ENCODE measurements at regions not wholly inside any gene's neighbourhood (a gene's known extent, or its start where the extent isn't known, plus 50 kb on each side); places are given as distances from the start of the nearest gene placed in this dataset.
"Not testable (repeated sequence)": the region's sequence is repeated elsewhere in the genome, so short reads cannot be mapped to it uniquely, and the experiment has no call there.

DNA sequence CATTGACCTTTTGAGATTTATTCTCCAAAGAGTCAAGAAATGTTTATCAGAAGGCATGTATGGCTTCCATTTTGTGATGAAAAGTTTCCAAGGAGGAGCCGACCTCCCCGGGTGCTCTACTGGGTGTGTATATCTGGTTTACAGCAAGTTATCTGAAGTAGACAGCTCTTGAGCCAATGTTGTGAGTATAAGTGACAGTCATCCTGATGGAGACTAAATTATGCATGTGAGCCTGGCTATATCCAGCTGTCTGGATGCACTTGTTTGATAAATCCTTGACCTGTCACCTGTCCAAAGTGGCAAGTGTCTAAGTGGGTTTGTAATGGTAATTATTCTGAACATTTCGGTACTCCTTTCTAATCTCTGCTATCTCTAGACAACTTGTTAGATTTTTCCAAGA, 142.2 kb downstream of the NR2F2 start:
- DNase-seq, result no peak

DNA sequence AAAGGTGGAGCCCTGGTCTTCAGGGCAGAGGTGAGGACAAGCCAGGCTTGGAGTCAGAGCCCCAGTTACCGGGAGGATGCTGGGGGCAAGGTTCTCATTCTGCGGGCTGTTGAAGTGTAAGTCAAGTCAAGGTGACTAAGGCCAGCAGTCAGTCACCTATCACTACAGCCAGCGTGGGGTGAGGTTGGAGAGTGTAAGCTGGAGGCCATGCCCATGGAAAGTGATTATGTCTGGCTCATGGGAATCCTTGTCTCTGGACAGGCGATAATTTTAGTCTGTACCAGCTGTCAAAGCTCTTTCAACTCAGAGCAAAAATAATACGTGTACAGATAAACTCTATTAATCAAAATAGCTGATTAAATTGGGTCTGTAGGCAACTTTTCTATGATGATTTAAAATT, 143.1 kb downstream of the NR2F2 start:
- DNase-seq, result no peak

DNA sequence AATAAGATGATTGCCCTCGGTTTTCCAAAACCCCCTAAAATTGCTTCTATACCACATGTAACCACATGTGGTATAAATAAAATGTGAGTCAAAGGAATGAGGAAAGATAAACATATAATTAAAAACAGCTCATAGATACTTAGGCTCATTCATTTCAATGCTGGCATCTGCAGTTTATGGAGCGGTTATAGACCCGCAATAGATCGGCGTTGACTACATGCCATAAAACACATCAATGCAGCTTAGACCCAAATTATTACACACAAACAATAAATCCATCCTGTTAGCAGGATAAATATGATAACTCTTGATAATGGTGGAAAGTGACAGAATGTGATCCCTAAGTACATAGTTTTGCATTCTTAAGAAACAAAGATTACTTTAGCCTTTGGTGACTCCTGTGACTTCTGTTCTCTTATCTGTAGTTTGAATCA, 143.7 kb downstream of the NR2F2 start:
- no peak for DNase-seq

DNA sequence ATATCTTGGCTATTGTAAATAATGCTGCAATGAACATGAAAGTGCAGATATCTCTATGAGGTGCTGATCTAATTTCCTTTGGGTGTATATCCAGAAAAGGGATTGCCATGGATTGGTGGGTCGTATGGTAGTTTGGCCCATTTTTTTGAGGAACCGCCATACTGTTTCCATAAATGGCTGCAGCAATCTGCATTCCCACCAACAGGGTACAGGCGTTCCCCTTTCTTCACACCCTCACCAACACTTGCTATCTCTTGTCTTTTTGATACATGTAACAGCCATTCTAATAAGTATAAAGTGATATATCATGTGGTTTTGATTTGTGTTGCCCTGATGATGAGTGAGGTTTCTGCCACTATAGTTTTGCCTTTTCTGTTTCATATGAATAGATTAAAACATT, 146.7 kb downstream of the NR2F2 start:
- no peak for DNase-seq

DNA sequence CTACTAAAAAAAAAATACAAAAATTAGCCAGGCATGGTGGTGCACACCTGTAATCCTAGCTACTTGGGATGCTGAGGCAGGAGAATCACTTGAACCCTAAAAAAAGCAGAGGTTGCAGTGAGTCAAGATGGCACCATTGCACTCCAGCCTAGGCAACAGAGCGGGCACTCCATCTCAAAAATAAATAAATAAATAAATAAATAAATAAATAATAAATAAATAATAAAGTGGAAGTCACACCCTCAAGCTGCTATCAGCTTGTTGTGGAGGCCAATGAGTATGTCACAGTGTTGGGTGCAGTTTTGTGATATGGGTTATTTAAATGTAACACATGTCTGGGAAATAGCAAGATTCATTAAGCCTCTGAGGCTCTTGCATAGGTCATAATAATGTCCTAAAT, 153.9 kb downstream of the NR2F2 start:
- not testable (repeated sequence) for DNase-seq

DNA sequence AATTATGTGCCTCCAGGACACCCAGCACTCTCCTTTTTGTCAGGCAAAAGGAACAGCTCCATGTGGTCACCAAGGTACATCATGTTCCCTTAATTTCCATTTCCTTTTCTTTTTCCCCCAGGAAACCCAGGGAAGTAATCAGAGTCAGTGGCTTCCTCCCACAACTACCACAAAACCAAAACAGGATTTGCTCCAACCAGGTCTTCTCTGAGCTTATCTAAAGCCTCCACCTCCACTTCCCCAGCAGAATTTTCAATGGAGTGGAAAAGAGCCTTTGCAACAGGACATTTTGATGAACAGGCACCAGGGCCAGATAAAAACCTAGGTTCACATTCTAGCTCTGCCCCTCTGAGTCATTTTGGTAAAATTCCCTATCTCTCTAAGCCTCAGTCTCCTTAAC, 154.3 kb downstream of the NR2F2 start:
- DNase-seq, result no peak

DNA sequence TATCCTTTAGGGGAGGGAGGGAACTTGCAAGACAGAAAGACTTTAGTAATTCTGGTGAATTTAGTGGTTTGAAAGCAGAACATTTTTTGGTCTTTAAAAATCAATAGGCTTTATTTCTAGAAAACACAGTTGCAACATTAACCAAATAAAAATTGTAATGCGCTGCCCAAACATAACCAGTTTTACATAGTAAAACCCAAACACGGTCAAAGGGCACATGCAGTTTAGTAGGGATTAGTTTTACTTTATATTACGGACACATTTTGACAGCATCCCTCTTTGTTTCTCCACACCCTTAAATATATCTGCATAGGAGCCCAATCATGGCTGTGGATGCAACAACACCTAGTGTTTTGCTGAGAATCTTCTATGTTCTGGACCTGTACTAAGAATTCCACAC, 156.7 kb downstream of the NR2F2 start:
- DNase-seq, result no peak

DNA sequence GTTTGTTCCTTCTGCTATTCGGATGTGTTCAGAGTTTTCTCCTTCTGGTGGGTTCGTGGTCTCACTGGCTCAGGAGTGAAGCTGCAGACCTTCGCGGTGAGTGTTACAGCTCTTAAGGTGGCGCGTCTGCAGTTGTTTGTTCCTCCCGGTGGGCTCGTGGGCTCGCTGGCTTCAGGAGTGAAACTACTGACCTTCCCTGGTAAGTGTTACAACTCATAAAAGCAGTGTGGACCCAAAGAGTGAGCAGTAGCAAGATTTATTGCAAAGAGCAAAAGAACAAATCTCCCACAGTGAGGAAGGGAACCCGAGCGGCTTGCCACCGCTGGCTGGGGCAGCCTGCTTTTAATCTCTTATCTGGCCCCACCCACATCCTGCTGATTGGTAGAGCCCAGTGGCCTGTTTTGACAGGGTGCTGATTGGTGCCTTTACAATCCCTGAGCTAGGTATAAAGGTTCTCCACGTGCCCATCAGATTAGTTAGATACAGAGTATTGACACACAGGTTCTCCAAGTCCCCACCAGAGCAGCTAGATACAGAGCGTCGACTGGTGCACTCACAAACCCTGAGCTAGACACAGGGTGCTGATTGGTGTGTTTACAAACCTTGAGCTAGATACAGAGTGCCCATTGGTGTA, 160.7 kb downstream of the NR2F2 start:
- DNase-seq, result not testable (repeated sequence)

DNA sequence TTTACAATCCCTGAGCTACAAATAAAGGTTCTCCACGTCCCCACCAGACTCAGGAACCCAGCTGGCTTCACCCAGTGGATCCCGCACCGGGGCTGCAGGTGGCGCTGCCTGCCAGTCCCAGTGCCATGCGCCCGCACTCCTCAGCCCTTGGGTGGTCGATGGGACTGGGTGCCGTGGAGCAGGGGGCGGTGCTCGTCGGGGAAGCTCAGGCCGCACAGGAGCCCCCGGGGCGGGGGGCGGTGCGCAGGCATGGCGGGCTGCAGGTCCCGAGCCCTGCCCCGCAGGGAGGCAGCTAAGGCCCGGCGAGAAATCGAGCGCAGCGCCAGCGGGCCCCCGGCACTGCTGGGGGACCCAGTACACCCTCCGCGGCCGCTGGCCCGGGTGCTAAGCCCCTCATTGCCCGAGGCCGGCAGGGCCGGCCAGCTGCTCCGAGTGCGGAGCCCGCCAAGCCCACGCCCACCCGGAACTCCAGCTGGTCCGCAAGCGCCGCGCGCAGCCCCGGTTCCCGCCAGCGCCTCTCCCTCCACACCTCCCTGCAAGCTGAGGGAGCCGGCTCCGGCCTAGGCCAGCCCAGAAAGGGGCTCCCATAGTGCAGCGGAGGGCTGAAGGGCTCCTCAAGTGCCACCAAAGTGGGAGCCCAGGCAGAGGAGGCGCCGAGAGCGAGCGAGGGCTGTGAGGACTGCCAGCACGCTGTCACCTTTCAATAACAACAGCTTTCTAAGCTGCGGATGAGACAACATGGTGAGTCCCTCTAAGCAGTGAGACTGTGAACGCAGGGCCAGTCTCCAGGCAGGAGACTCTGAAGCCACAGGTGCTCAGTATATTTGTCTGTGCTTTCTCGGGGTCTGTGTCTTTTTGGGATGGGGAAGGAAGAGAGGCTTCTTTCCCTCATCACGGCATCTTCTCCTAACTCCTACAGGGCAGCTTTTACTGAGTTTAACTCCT, 161.5 kb downstream of the NR2F2 start:
- DNase-seq, result not testable (repeated sequence)

DNA sequence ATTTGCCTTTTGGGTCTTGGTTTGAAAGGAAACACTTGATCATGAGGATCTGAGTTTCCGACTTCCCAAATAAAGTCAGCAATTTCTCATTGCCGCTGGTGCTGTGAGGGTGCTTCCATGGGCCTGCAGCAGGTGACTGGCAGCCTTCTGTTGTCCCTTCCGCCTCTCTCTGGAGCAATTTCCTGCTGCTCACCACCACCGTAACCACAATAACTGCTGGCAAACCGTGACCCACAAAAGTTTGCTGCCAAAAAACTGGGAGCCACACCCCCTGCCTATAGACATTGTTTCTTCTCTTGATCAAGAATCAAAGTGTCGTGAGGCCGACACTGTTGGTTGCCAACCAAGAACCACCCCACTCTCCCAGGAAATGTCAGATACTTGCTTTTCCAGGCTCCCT, 164.0 kb downstream of the NR2F2 start:
- no peak for DNase-seq

DNA sequence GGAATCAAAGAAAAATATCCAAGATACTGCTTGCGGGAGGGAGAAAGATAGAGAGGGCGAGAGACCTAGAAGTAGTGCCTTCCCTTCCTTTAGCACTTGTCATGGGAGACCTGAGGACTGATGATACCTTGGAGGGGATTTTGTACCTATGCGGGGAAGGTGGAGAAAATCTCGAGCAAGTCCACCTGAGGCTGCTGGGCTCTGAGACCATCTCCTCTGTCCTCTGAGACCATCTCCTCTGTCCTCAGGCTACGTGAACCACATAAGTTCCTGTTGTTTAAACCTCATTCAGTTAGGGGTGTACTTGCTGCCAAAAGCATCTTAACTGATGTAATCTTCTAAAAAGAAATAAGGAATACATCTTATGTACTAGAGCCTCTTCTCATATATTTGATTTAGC, 164.9 kb downstream of the NR2F2 start:
- DNase-seq, result no peak

DNA sequence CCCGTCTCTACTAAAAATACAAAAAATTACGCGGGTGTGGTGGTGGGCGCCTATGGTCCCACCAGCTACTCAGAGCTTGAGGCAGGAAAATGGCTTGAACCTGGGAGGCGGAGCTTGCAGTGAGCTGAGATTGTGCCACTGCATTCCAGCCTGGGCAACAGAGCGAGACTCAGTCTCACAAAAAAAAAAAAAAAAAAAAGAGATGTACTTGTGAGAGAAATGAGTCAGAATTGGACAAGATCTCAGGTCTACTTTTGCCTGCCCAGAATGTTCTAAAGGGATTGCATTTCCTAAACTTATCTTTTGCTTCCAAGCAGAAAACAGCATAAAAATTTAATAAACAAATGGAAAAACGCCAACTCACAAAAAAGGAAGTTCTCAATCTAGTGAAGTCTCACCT, 167.5 kb downstream of the NR2F2 start:
- DNase-seq, result no peak

DNA sequence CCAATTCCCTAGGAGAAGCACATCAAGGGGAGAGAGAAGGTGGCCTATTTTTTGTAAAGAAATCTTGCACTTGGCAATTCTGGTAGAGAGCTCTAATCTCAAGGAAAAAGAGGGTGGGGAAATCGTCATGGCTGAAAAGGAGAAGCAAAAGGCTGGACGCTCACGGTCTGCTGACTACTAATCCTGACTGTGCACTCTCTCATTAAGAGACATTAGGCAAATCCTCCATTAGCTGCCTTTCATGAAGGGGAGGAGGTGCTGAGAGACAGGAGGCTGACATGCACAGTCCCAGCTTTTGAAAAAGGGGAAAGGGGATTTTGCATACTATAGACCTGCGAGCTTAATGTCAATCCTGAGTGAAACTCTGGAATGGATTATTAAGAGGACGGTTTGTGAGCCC, 170.0 kb downstream of the NR2F2 start:
- DNase-seq, result no peak

DNA sequence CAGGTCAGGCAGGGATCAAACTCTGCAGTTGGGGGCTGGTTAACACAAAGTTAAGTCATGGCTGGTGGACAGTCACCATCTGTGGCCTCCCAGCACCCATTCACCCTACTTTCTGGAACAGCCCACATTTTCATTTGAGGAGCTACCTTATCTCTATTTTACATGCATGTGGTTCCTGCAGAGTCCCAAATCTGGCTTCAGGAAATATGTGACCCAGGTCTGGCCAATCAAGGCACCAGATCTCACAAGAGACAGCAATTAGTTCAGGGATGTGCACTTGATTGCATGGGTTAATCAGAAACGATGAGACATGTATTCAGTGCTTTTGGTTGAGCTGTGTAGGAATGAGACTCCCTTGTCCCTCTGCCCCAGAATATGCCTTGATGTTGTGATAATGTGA, 170.9 kb downstream of the NR2F2 start:
- DNase-seq, result no peak

DNA sequence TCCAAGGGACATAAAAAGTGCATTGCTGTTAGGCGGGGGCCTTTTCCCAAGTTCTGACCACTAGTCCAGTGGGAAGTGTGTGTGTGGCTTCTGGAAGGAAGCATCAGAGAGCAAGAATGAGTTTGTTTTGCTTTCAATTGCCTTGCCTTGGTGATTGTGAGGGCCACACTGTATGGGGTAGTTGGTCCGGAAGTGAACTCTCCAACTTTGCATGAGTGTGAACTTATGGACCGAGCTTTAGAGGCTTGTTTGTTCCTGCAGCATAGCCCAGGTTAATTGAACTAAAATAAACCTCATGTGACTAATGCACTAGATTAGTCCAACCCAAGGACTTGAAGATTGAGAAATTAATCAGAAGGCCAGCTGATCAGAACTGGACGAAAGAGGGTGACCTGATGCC, 171.7 kb downstream of the NR2F2 start:
- no peak for DNase-seq

DNA sequence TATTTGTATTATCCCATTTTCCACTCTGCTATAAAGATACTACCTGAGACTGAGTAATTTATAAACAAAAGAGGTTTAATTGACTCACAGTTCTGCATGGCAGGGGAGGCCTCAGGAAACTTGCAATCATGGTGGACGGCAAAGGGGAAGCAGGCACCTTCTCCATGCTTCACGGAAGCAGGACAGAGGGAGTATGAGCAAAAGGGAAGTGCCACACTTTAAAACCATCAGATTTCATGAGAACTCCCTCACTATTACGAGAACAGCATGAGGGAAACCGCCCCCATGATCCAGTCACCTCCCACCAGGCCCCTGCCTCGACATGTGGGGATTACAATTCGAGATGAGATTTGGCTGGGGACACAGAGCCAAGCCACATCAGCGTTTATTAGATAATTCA, 172.8 kb downstream of the NR2F2 start:
- no peak for DNase-seq

DNA sequence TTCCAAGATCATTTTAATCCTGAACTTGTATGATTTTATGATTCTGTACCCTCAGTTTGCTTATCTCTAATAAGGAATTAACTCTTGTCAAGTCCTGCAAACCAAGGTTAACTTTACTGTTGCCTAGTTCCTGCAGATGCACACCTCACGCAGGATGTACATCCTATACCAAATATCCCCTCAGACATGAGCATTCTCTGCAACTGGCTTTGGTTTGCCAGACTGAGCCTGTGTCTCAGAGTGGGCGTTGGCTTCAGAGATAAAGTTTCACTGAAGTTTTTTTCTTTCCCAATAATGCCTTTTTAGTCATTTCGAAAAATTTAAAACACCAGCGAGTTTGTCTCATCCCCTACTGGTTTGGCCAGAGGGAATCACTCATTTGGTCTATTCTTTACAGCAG, 173.9 kb downstream of the NR2F2 start:
- DNase-seq, result no peak

DNA sequence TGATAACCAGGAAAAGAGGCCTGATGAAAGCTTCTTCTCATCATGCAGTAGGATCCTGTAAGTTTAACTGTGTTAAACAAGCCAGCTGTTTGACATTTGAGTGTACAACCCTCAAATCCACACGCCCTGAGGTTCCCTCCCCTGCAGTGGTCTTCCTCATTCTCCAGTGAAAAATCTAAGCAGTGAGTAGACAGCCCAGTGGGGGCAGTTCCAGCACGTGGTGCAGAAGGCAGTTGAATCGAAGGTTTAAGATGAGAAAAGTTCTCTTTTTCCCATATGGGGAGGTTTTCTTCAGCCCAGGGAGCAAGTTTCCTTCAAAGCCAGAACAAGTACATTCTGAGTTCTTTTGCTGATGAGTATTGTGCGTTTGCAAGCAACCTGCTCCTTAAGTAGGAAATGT, 174.5 kb downstream of the NR2F2 start:
- DNase-seq, result no peak

DNA sequence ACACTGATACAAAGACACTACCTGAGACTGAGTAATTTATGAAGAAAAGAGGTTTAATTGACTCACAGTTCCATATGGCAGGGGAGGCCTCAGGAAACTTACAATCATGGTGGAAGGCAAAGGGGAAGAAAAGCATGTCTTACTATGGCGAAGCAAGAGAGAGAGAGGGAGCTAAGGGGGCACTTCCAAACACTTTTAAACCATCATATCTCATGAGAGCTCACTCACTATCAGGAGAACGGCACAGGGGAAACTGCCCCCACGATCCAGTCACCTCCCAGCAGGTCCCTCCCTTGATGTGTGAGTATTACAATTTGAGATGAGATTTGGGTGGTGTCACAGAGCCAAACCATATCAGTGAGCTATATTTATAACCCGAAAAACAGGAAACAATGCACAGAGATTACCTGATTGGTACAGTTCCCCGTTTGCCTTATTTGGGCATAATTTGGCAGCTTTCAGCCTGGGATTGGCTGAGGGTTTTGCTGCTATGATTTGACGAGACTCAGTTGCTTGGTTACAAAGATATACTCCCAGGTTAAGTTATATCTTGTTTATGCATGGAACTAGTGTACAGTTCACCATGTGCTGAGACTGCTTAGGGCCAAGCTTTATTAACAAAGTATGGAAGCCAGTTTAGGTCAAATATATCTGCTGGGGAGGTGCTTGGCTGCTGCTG, 184.2 kb downstream of the NR2F2 start:
- no peak for DNase-seq

DNA sequence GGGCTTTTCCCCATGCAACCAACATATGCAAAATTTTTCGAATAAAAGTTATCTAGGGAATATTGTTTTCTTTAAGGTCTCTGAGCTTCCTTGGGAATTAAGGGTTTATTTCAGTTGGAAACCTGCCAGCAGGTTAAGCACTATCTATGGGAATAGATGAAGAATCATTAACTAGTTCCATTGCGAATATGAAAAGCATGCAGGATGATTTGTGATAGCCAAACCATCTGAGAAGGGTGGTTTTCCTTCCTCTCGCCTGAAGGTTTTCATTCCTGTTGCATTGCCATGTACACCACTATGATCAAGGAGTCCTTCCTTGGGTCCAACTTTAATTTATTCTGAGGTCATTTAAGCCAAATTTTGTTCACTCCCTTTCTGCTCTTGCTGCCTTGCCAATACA, 184.9 kb downstream of the NR2F2 start:
- DNase-seq, result no peak

DNA sequence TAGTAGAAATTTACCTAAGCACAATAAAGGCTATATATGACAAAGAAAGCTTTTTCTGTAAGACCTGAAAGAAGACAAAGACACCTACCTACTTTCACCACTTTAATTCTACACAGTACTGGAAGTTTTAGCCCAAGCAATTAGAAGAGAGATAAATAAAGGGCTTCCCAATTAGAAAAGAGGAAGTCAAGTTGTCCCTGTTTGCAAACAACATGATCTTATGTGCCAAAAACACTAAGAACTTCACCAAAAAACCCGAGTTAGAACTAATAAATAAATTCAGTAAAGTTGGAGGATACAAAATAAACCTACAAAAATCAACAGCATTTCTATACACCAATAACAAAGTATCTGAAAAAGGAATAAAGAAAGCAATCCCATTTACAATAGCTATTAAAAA, 190.9 kb downstream of the NR2F2 start:
- DNase-seq, result no peak

DNA sequence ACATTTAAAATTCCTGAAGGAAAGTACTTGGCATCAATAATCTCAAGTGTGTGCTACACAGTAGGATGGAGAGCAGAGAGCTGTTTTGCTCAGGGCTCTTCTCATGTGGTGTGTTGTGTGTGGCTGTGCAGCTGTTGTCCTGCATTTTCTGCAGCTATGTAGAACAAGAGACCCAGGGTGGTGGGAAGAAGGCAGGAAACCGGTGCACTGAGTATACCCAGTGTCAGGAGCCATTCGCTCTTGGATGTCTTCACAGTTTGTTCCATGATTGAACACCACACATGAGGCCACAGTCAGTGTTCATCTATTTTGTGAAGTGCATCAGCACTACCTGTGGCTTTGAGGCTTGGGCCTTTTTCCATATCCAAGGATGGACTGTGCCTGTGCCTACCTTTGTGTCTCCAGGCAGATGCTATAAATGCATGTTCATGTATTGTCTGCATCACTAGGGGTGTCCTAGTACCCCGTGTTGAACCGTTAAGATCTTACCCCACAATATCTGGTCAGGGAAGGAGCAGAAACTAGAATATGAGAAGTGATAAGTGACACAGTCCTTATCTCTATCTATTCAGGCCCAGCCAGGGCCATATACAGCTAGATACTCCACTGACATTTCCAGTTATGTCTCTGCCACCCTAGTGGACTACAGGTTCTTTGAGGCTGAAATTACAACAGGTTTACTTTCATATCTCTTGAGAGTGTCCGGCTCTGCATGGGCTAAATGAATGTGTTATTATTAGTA, 194.3 kb downstream of the NR2F2 start:
- no peak for DNase-seq

DNA sequence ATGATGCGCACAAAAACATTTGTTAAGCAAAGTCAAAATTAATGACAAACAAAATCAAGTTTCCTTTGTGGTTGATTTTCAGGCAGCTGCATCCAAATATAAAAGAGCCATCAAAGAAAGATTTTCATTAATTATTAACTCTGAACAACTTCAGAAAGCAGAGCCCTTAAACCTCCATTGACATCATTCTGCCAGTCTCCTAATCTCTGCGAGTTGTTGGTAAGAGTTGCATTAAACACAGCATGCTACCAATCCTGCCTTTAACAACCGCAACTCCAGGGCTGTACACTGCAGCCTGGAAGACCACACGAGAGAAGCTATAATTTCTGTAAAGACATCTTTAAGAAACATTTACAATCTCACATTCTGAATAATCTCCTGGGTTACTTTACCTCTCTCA, 204.6 kb downstream of the NR2F2 start:
- no peak for DNase-seq
